ENCODE measurements at regions not wholly inside any gene's neighbourhood (a gene's known extent, or its start where the extent isn't known, plus 50 kb on each side); places are given as distances from the start of the nearest gene placed in this dataset.
"Not testable (repeated sequence)": the region's sequence is repeated elsewhere in the genome, so short reads cannot be mapped to it uniquely, and the experiment has no call there.

- DNase-seq (ENCODE audit: low spot score) = no peak
Observed at GRCh38 chr2:15752552-15753232, 161.0 kb downstream of the DDX1 start.

GRCh38 chr2:15753233-15753798 lies 161.6 kb downstream of the DDX1 start:
- no peak for DNase-seq (ENCODE audit: low spot score)

GRCh38 chr2:15753811-15754702 lies 162.4 kb downstream of the DDX1 start:
- no peak for DNase-seq (ENCODE audit: low spot score)

GRCh38 chr2:15754703-15755099 lies 163.0 kb downstream of the DDX1 start:
- DNase-seq (ENCODE audit: low spot score) = no peak

GRCh38 chr2:15755528-15755927 lies 163.9 kb downstream of the DDX1 start:
- DNase-seq (ENCODE audit: low spot score) = no peak

GRCh38 chr2:15756011-15756550 lies 164.4 kb downstream of the DDX1 start:
- no peak for DNase-seq (ENCODE audit: low spot score)

GRCh38 chr2:15756882-15757819 lies 165.5 kb downstream of the DDX1 start:
- no peak for DNase-seq (ENCODE audit: low spot score)

- no peak for DNase-seq (ENCODE audit: low spot score)
Observed at GRCh38 chr2:15757820-15758586, 166.3 kb downstream of the DDX1 start.

- no peak for DNase-seq (ENCODE audit: low spot score)
Observed at GRCh38 chr2:15758848-15759247, 167.2 kb downstream of the DDX1 start.

GRCh38 chr2:15759385-15759784 lies 167.7 kb downstream of the DDX1 start:
- DNase-seq (ENCODE audit: low spot score) = no peak

- DNase-seq (ENCODE audit: low spot score) = not testable (repeated sequence)
Observed at GRCh38 chr2:15759791-15760190, 168.1 kb downstream of the DDX1 start.

GRCh38 chr2:15760232-15760910 lies 168.7 kb downstream of the DDX1 start:
- DNase-seq (ENCODE audit: low spot score) = no peak

GRCh38 chr2:15761056-15761455 lies 169.4 kb downstream of the DDX1 start:
- no peak for DNase-seq (ENCODE audit: low spot score)

GRCh38 chr2:15761910-15762309 lies 170.2 kb downstream of the DDX1 start:
- DNase-seq (ENCODE audit: low spot score) = no peak

GRCh38 chr2:15762449-15762848 lies 170.8 kb downstream of the DDX1 start:
- DNase-seq (ENCODE audit: low spot score) = no peak

- DNase-seq (ENCODE audit: low spot score) = no peak
Observed at GRCh38 chr2:15763106-15763821, 171.6 kb downstream of the DDX1 start.

- no peak for DNase-seq (ENCODE audit: low spot score)
Observed at GRCh38 chr2:15763822-15764682, 172.4 kb downstream of the DDX1 start.

- DNase-seq (ENCODE audit: low spot score) = no peak
Observed at GRCh38 chr2:15764683-15765011, 173.0 kb downstream of the DDX1 start.

- no peak for DNase-seq (ENCODE audit: low spot score)
Observed at GRCh38 chr2:15765211-15765610, 173.5 kb downstream of the DDX1 start.
